IMR-90 (cell line): ENCODE measurements at regions not wholly inside any gene's neighbourhood (a gene's known extent, or its start where the extent isn't known, plus 50 kb on each side); places are given as distances from the start of the nearest gene placed in this dataset.

Experiments used
- ATAC-seq: fragments of 200-7000 bp; cut with Tn5 transposase; 2 replicates; pipeline ENCODE4 v1.9.1; 2020; ENCODE audit warnings: low read depth, mild to moderate bottlenecking, moderate library complexity
- BruUV-seq: library from RNA; stranded (reverse); fragments of 400-500 nt; replicated peaks from 2 replicates; lab custom pipeline; 2021; lab: Mats Ljungman, UMichigan
- CTCF ChIA-PET: fragments of 300-600 bp; formaldehyde crosslinking; extraction: SDS; loops from one replicate; lab custom pipeline; 2021; ENCODE audit warnings: antibody characterized with exemption; lab: Yijun Ruan, JAX
- POLR2A ChIA-PET: fragments of 300-600 bp; sonication (Branson Sonifier 250); formaldehyde crosslinking; loops from one replicate; lab custom pipeline; 2022; ENCODE audit warnings: antibody characterized with exemption; ENCODE audit not compliant: unreplicated experiment; lab: Charles Lee
- DNase-seq: peaks from one replicate; pipeline ENCODE4 v3.0.0; 2013
- H2AFZ ChIP-seq: replicated peaks from 2 replicates; pipeline ENCODE3; 2013; ENCODE audit warnings: low read length, mild to moderate bottlenecking; ENCODE audit not compliant: poor library complexity
- H2AK5ac ChIP-seq: 2 replicates; pipeline ENCODE4 v1.6.1; 2013; ENCODE audit warnings: low read depth, low read length, inconsistent platforms
- H2AK9ac ChIP-seq: replicated peaks from 2 replicates; pipeline ENCODE3; 2013; ENCODE audit warnings: mild to moderate bottlenecking, low read depth, low read length, moderate library complexity; ENCODE audit not compliant: poor library complexity
- H2BK120ac ChIP-seq: 2 replicates; pipeline ENCODE4 v1.6.1; 2013; ENCODE audit warnings: low read depth, low read length, inconsistent platforms
- H2BK15ac ChIP-seq: 3 replicates; pipeline ENCODE4 v1.6.1; 2013; ENCODE audit warnings: low read depth, low read length, inconsistent platforms
- H2BK20ac ChIP-seq: 2 replicates; pipeline ENCODE4 v1.6.1; 2013; ENCODE audit warnings: low read depth, mild to moderate bottlenecking, inconsistent platforms, low read length, moderate library complexity
- H2BK5ac ChIP-seq: 2 replicates; pipeline ENCODE4 v1.6.1; 2013; ENCODE audit warnings: mild to moderate bottlenecking, low read depth, low read length, inconsistent platforms; ENCODE audit not compliant: poor library complexity, severe bottlenecking
- H3K14ac ChIP-seq: replicated peaks from 2 replicates; pipeline ENCODE4 v1.6.1; 2013; ENCODE audit warnings: low read depth, low read length, inconsistent platforms
- H3K18ac ChIP-seq: 2 replicates; pipeline ENCODE4 v1.6.1; 2013; ENCODE audit warnings: low read depth, low read length, control low read depth
- H3K23ac ChIP-seq: 2 replicates; pipeline ENCODE4 v1.6.1; 2013; ENCODE audit warnings: low read depth, low read length, inconsistent platforms
- H3K27ac ChIP-seq: 2 replicates; pipeline ENCODE4 v1.5.1; 2013; ENCODE audit warnings: mild to moderate bottlenecking, control low read depth, low read length; ENCODE audit not compliant: insufficient read depth
- H3K27me3 ChIP-seq: 2 replicates; pipeline ENCODE4 v1.6.1; 2013; ENCODE audit warnings: low read length; ENCODE audit not compliant: control insufficient read depth, insufficient read depth
- H3K36me3 ChIP-seq: 2 replicates; pipeline ENCODE4 v1.6.1; 2013; ENCODE audit warnings: low read length, mixed read lengths; ENCODE audit not compliant: control insufficient read depth, insufficient read depth
- H3K4ac ChIP-seq: 2 replicates; pipeline ENCODE4 v1.6.1; 2013; ENCODE audit warnings: low read depth, low read length, inconsistent platforms
- H3K4me1 ChIP-seq: 2 replicates; pipeline ENCODE4 v1.6.1; 2013; ENCODE audit warnings: low read length, mixed read lengths; ENCODE audit not compliant: control insufficient read depth, insufficient read depth
- H3K4me2 ChIP-seq: 2 replicates; pipeline ENCODE4 v1.6.1; 2013; ENCODE audit warnings: low read depth, mild to moderate bottlenecking, control low read depth, low read length, moderate library complexity
- H3K4me3 ChIP-seq: 2 replicates; pipeline ENCODE4 v1.5.1; 2013; ENCODE audit warnings: low read depth, mild to moderate bottlenecking, control low read depth, low read length, moderate library complexity; ENCODE audit not compliant: insufficient read depth
- H3K56ac ChIP-seq: 2 replicates; pipeline ENCODE4 v1.6.1; 2013; ENCODE audit warnings: low read length, inconsistent platforms; ENCODE audit not compliant: insufficient read depth; ENCODE audit errors: extremely low read depth
- H3K79me1 ChIP-seq, 2 experiments: 2 replicates each; pipeline ENCODE4 v1.6.1; 2013; ENCODE audit warnings: low read length in 2 of 2, inconsistent platforms in 1 of 2, low read depth in 1 of 2
- H3K9ac ChIP-seq: 2 replicates; pipeline ENCODE4 v1.6.1; 2013; ENCODE audit warnings: low read depth, low read length, control low read depth
- H3K9me1 ChIP-seq: 2 replicates; pipeline ENCODE4 v1.6.1; 2013; ENCODE audit warnings: low read length, inconsistent platforms; ENCODE audit not compliant: insufficient read depth
- H3K9me3 ChIP-seq: 2 replicates; pipeline ENCODE4 v1.6.1; 2013; ENCODE audit warnings: low read length; ENCODE audit not compliant: control insufficient read depth, insufficient read depth
- H4K20me1 ChIP-seq: 2 replicates; pipeline ENCODE4 v1.6.1; 2013; ENCODE audit warnings: low read length, inconsistent platforms; ENCODE audit not compliant: insufficient read depth
- H4K5ac ChIP-seq: 2 replicates; pipeline ENCODE4 v1.6.1; 2013; ENCODE audit warnings: mild to moderate bottlenecking, low read depth, low read length, control low read depth
- H4K8ac ChIP-seq, 2 experiments: 2 replicates each; pipeline ENCODE4 v1.6.1; 2013; ENCODE audit warnings: low read depth in 2 of 2, low read length in 2 of 2, control low read depth in 1 of 2, inconsistent platforms in 1 of 2
- H4K91ac ChIP-seq: 2 replicates; pipeline ENCODE4 v1.6.1; 2013; ENCODE audit warnings: low read depth, low read length, inconsistent platforms; ENCODE audit not compliant: insufficient read depth
- BHLHE40 ChIP-seq: fragments of 150-350 bp; IDR thresholded peaks from 2 replicates; pipeline ENCODE4 v1.6.1; 2016; ENCODE audit warnings: mild to moderate bottlenecking, low read depth, low read length
- CEBPB ChIP-seq: IDR thresholded peaks from 2 replicates; pipeline ENCODE4 v1.6.1; 2012; ENCODE audit warnings: low read depth, low read length, improper control_type of control experiment
- CHD1 ChIP-seq: IDR thresholded peaks from 2 replicates; pipeline ENCODE4 v1.6.1; 2012; ENCODE audit warnings: low read depth, low read length, improper control_type of control experiment
- CTCF ChIP-seq: conservative IDR thresholded peaks from 2 replicates; pipeline ENCODE4 v1.5.1; 2012; ENCODE audit warnings: mild to moderate bottlenecking, low read depth, low read length, improper control_type of control experiment
- ELK1 ChIP-seq: fragments of 150-350 bp; IDR thresholded peaks from 2 replicates; pipeline ENCODE4 v1.6.1; 2016; ENCODE audit warnings: low read depth, mild to moderate bottlenecking, low read length, moderate library complexity, borderline replicate concordance
- FOS ChIP-seq: fragments of 150-350 bp; IDR thresholded peaks from 2 replicates; pipeline ENCODE4 v1.6.1; 2016; ENCODE audit warnings: low read depth, low read length
- MAFK ChIP-seq: IDR thresholded peaks from 2 replicates; pipeline ENCODE4 v1.6.1; 2012; ENCODE audit warnings: low read depth, low read length, improper control_type of control experiment
- MAZ ChIP-seq: IDR thresholded peaks from 2 replicates; pipeline ENCODE4 v1.6.1; 2012; ENCODE audit warnings: low read depth, mild to moderate bottlenecking, low read length, improper control_type of control experiment, moderate library complexity, borderline replicate concordance
- MXI1 ChIP-seq: IDR thresholded peaks from 2 replicates; pipeline ENCODE4 v1.6.1; 2012; ENCODE audit warnings: low read depth, mild to moderate bottlenecking, low read length, moderate library complexity, borderline replicate concordance
- NFE2L2 ChIP-seq: fragments of 150-350 bp; IDR thresholded peaks from 2 replicates; pipeline ENCODE4 v1.6.1; 2016; ENCODE audit warnings: low read depth, mild to moderate bottlenecking, low read length
- POLR2A ChIP-seq: IDR thresholded peaks from 2 replicates; pipeline ENCODE4 v1.6.1; 2012; ENCODE audit warnings: mild to moderate bottlenecking, low read depth, low read length
- RAD21 ChIP-seq: IDR thresholded peaks from 2 replicates; pipeline ENCODE4 v1.6.1; 2012; ENCODE audit warnings: low read length, improper control_type of control experiment
- RCOR1 ChIP-seq: IDR thresholded peaks from 2 replicates; pipeline ENCODE4 v1.6.1; 2012; ENCODE audit warnings: mild to moderate bottlenecking, low read length, improper control_type of control experiment; ENCODE audit not compliant: insufficient replicate concordance
- RFX5 ChIP-seq: IDR thresholded peaks from 2 replicates; pipeline ENCODE4 v1.8.0; 2012; ENCODE audit warnings: low read depth, mild to moderate bottlenecking, low read length, moderate library complexity
- USF2 ChIP-seq: fragments of 150-350 bp; IDR thresholded peaks from 2 replicates; pipeline ENCODE4 v1.6.1; 2017; ENCODE audit warnings: mild to moderate bottlenecking, antibody characterized with exemption, low read length, low read depth
- WGBS, 2 experiments: methylation state at CpG; one replicate each; pipeline versions ENCODE4 v1.1.5 to v1.1.7; 2013; ENCODE audit warnings: missing lambda C conversion rate in 2 of 2; ENCODE audit not compliant: insufficient read length in 1 of 2; ENCODE audit errors: extremely low coverage in 2 of 2; 5-methylcytosine and 5-hydroxymethylcytosine counted together
- dilution Hi-C: fragments of 300-500 bp; cut with HindIII; formaldehyde crosslinking; loops from one replicate; pipeline ENCODE4 v1.14.3; 2018; ENCODE audit warnings: low sequenced_read_pairs; ENCODE audit not compliant: unreplicated experiment
- in situ Hi-C: fragments of 300-500 bp; cut with MboI; formaldehyde crosslinking; loops from 3 replicates; pipeline ENCODE4 v1.14.3; 2019; ENCODE audit warnings: low sequenced_read_pairs, inconsistent platforms, mixed read lengths
- intact Hi-C: fragments of 100-400 bp; cut with micrococcal nuclease; formaldehyde crosslinking; loops from 2 replicates; pipeline ENCODE4 v1.10.0; 2022

- Histone ChIP-seq H3K27ac (no peak overlapping the region), H3K18ac (no peak overlapping the region), H4K20me1 (no peaks in the 10 kb centered on the region), H3K14ac (no peak overlapping the region), H3K23ac (no peak overlapping the region), H4K8ac (no peak overlapping the region), H2AFZ (no peak overlapping the region), H3K56ac (no peak overlapping the region), H2BK5ac (no peak overlapping the region), H3K9me3 (no peaks in the 10 kb centered on the region), H3K4me1 (peaks cover under 1% of the 10 kb centered on the region; the same call in 1 of the 2 replicates), H4K5ac (no peak overlapping the region), H3K9me1 (peaks cover 2% of the 10 kb centered on the region; the same call in 1 of the 2 replicates), H2BK15ac (no peak overlapping the region), H2BK120ac (no peak overlapping the region), H3K9ac (no peak overlapping the region), H3K4me3 (no peak overlapping the region), H2AK5ac (no peak overlapping the region), H3K79me1 (no peaks in the 10 kb centered on the region), H3K4me2 (no peak overlapping the region), H3K4ac (no peak overlapping the region), H4K91ac (no peak overlapping the region), H2BK20ac (no peak overlapping the region), H3K36me3 (no peaks in the 10 kb centered on the region), H3K27me3 (peaks cover 46% of the 10 kb centered on the region), H2AK9ac (no peak overlapping the region)
- intact Hi-C loops: no loop called here
- dilution Hi-C loops: no loop called here
- ChIA-PET POLR2A (no interaction called here), CTCF (no interaction called here)
- 71% methylated on average over 3 of the region's 16 CpGs; no CpG with 5 or more reads in 1 of the 2 experiments for WGBS, 2 experiments
- BruUV-seq: no TSS peak
- no peak for ATAC-seq
- in situ Hi-C loops: no loop called here
- DNase-seq: no peak
- no peak for TF ChIP-seq RAD21
- TF ChIP-seq RFX5: no peak
- no peak for TF ChIP-seq ELK1
- TF ChIP-seq BHLHE40: no peak
- no peak for TF ChIP-seq POLR2A
- TF ChIP-seq CEBPB: no peak
- TF ChIP-seq MXI1: no peak
- no peak for TF ChIP-seq RCOR1
- no peak for TF ChIP-seq CHD1
- TF ChIP-seq MAFK: no peak
- TF ChIP-seq CTCF: no peak
- no peak for TF ChIP-seq NFE2L2
- no peak for TF ChIP-seq MAZ
- no peak for TF ChIP-seq FOS
- no peak for TF ChIP-seq USF2
These were observed 323.7 kb downstream of the RPS24 start for GRCh38 chr10:78357141-78358063.
